ENCODE measurements at regions not wholly inside any gene's neighbourhood (a gene's known extent, or its start where the extent isn't known, plus 50 kb on each side); places are given as distances from the start of the nearest gene placed in this dataset.

GRCh38 chr1:93749487-93749886 is 67.8 kb upstream of the BCAR3 start:
- H4K20me1 ChIP-seq (ENCODE audit: control insufficient read depth, extremely low read depth, insufficient read depth, low read length) = no peaks in the 10 kb centered on the region
- H3K27me3 ChIP-seq (ENCODE audit: control insufficient read depth, extremely low read depth, insufficient read depth, low read length) = no peaks in the 10 kb centered on the region
- FAIRE-seq (no peak), DNase-seq (ENCODE audit: low read depth, low spot score) (no peak)
- no peak overlapping the region for H3K27ac ChIP-seq (ENCODE audit: control insufficient read depth, insufficient read depth, low read length)
- H3K9ac ChIP-seq (ENCODE audit: control insufficient read depth, extremely low read depth, insufficient read depth, low read length) = no peak overlapping the region
- no peaks in the 10 kb centered on the region for H3K79me2 ChIP-seq (ENCODE audit: control insufficient read depth, insufficient read depth, low read length)
- TF ChIP-seq EZH2 (IDR thresholded peaks at IDR 0.05; ENCODE audit: low read length) (no peak), CTCF (optimal IDR thresholded peaks at IDR 0.05 in 1 of 3, IDR thresholded peaks at IDR 0.05 in 1 of 3, conservative IDR thresholded peaks at IDR 0.05 in 1 of 3; ENCODE audit: extremely low read depth in 1 of 3, insufficient read depth in 2 of 3, low read length in 3 of 3) (no peak)
- H3K4me1 ChIP-seq (ENCODE audit: control insufficient read depth, extremely low read depth, insufficient read depth, low read length) = peaks cover 32% of the 10 kb centered on the region
- H3K9me1 ChIP-seq (ENCODE audit: control insufficient read depth, extremely low read depth, insufficient read depth, low read length) = no peaks in the 10 kb centered on the region
- dilution Hi-C loops (cut with MboI; ENCODE audit: extremely low pct_ligation_motif_present, low sequenced_read_pairs) = no loop called here
- no peaks in the 10 kb centered on the region for H3K9me3 ChIP-seq (ENCODE audit: control insufficient read depth, low read depth, low read length)
- no peak overlapping the region for H2AFZ ChIP-seq (ENCODE audit: control insufficient read depth, low read length)
- no peak overlapping the region for H3K4me3 ChIP-seq (ENCODE audit: control insufficient read depth in 2 of 3, extremely low read depth in 1 of 3, insufficient read depth in 2 of 3, low read depth in 1 of 3, low read length in 3 of 3)
- H3K36me3 ChIP-seq (ENCODE audit: control insufficient read depth in 2 of 2, extremely low read depth in 1 of 2, insufficient read depth in 2 of 2, low read length in 2 of 2) = no peaks in the 10 kb centered on the region
- H3K4me2 ChIP-seq (ENCODE audit: control insufficient read depth, extremely low read depth, insufficient read depth, low read depth, low read length) = peak overlapping the region; percentile 20

- no peak for TF ChIP-seq EZH2 (IDR thresholded peaks at IDR 0.05; ENCODE audit: low read length)
- no peak for TF ChIP-seq CTCF (optimal IDR thresholded peaks at IDR 0.05 in 1 of 3, IDR thresholded peaks at IDR 0.05 in 1 of 3, conservative IDR thresholded peaks at IDR 0.05 in 1 of 3; ENCODE audit: extremely low read depth in 1 of 3, insufficient read depth in 2 of 3, low read length in 3 of 3)
- no peak for DNase-seq (ENCODE audit: low read depth, low spot score)
- no peaks in the 10 kb centered on the region for H3K9me3 ChIP-seq (ENCODE audit: control insufficient read depth, low read depth, low read length)
- H3K36me3 ChIP-seq (ENCODE audit: control insufficient read depth in 2 of 2, extremely low read depth in 1 of 2, insufficient read depth in 2 of 2, low read length in 2 of 2) = no peaks in the 10 kb centered on the region
- no peak overlapping the region for H3K9ac ChIP-seq (ENCODE audit: control insufficient read depth, extremely low read depth, insufficient read depth, low read length)
- dilution Hi-C loops (cut with MboI; ENCODE audit: extremely low pct_ligation_motif_present, low sequenced_read_pairs) = no loop called here
- peak; percentile 26 for FAIRE-seq
- H3K27me3 ChIP-seq (ENCODE audit: control insufficient read depth, extremely low read depth, insufficient read depth, low read length) = no peaks in the 10 kb centered on the region
- H4K20me1 ChIP-seq (ENCODE audit: control insufficient read depth, extremely low read depth, insufficient read depth, low read length) = no peaks in the 10 kb centered on the region
- peak overlapping the region; percentile 13 for H3K4me2 ChIP-seq (ENCODE audit: control insufficient read depth, extremely low read depth, insufficient read depth, low read depth, low read length)
- peaks cover 25% of the 10 kb centered on the region for H3K4me1 ChIP-seq (ENCODE audit: control insufficient read depth, extremely low read depth, insufficient read depth, low read length)
- H3K9me1 ChIP-seq (ENCODE audit: control insufficient read depth, extremely low read depth, insufficient read depth, low read length) = no peaks in the 10 kb centered on the region
- H2AFZ ChIP-seq (ENCODE audit: control insufficient read depth, low read length) = no peak overlapping the region
- no peaks in the 10 kb centered on the region for H3K79me2 ChIP-seq (ENCODE audit: control insufficient read depth, insufficient read depth, low read length)
- H3K27ac ChIP-seq (ENCODE audit: control insufficient read depth, insufficient read depth, low read length) = no peak overlapping the region
- no peak overlapping the region for H3K4me3 ChIP-seq (ENCODE audit: control insufficient read depth in 2 of 3, extremely low read depth in 1 of 3, insufficient read depth in 2 of 3, low read depth in 1 of 3, low read length in 3 of 3)
These were observed 64.6 kb upstream of the BCAR3 start for GRCh38 chr1:93746021-93746812.
